Liver (tissue), 3 donors: ENCODE measurements at regions not wholly inside any gene's neighbourhood (a gene's known extent, or its start where the extent isn't known, plus 50 kb on each side); places are given as distances from the start of the nearest gene placed in this dataset.

Experiments used
- EGR1 ChIP-seq, 2 donors: IDR thresholded peaks; 2 replicates each; pipeline ENCODE4 v1.6.1; 2016 to 2018; ENCODE audit warnings: antibody characterized with exemption in 2 of 2, low read depth in 2 of 2
- JUND ChIP-seq, 2 donors: IDR thresholded peaks; 2 replicates each; pipeline ENCODE4 v1.6.1; 2016; ENCODE audit warnings: antibody characterized with exemption in 2 of 2
- NR2F2 ChIP-seq: IDR thresholded peaks from 2 replicates; pipeline ENCODE4 v1.6.1; 2016; ENCODE audit warnings: antibody characterized with exemption
- RAD21 ChIP-seq, 2 donors: IDR thresholded peaks; 2 replicates each; pipeline ENCODE4 v1.6.1; 2016; ENCODE audit warnings: antibody characterized with exemption in 2 of 2, mild to moderate bottlenecking in 2 of 2
- RXRA ChIP-seq, 2 donors: IDR thresholded peaks; 2 replicates each; pipeline ENCODE4 v1.6.1; 2017 to 2018; ENCODE audit warnings: antibody characterized with exemption in 2 of 2, mild to moderate bottlenecking in 1 of 2
- SP1 ChIP-seq: IDR thresholded peaks from 2 replicates; pipeline ENCODE4 v1.6.1; 2018; ENCODE audit warnings: antibody characterized with exemption, mild to moderate bottlenecking
- YY1 ChIP-seq: IDR thresholded peaks from 2 replicates; pipeline ENCODE4 v1.6.1; 2016; ENCODE audit warnings: antibody characterized with exemption, mild to moderate bottlenecking
- TF ChIP-seq, protein P1 (sequence below): fragments of 150-350 bp; IDR thresholded peaks from 2 replicates; pipeline ENCODE4 v1.5.1; 2017; ENCODE audit warnings: improper control_type of control experiment, low read depth, low read length; ENCODE audit not compliant: missing input control
- TF ChIP-seq, protein P2 (sequence below): IDR thresholded peaks from 2 replicates; pipeline ENCODE4 v1.6.1; 2016; ENCODE audit warnings: antibody characterized with exemption
- TF ChIP-seq, protein P3 (sequence below): IDR thresholded peaks from 2 replicates; pipeline ENCODE4 v1.6.1; 2016; ENCODE audit warnings: antibody characterized with exemption, mild to moderate bottlenecking
- TF ChIP-seq, protein P4 (sequence below): IDR thresholded peaks from 2 replicates; pipeline ENCODE4 v1.6.1; 2016; ENCODE audit warnings: antibody characterized with exemption
- TF ChIP-seq, protein P5 (sequence below): IDR thresholded peaks from 2 replicates; pipeline ENCODE4 v1.6.1; 2016; ENCODE audit warnings: antibody characterized with exemption
- donor health status: healthy.
- donor health status: healthy.

DNA sequence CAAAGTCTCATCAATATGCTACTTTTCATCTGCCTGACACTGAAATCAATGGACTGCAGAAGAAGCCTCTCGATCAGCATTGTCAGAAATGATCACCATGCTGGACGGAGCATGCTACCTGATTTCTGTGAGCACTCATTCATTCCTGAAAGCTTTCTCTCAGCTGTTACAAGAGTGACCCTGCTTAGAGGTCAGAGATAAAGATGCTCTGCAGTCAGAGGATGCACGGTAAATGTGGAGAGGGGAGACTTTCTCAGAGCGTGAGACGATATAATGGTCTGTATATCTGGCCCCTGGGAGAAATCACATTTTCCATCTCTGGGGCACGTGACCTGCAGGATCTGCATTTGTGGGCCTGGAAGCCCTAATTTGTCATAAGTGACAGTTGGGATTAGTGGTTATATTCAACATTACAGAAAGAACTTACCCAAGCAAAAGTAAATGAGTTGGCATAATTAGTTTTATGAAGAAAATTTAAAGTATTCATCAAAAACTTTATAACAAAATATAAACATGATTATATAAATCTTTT is 125.6 kb upstream of the TTC29 start:
- TF ChIP-seq, protein P1, sequence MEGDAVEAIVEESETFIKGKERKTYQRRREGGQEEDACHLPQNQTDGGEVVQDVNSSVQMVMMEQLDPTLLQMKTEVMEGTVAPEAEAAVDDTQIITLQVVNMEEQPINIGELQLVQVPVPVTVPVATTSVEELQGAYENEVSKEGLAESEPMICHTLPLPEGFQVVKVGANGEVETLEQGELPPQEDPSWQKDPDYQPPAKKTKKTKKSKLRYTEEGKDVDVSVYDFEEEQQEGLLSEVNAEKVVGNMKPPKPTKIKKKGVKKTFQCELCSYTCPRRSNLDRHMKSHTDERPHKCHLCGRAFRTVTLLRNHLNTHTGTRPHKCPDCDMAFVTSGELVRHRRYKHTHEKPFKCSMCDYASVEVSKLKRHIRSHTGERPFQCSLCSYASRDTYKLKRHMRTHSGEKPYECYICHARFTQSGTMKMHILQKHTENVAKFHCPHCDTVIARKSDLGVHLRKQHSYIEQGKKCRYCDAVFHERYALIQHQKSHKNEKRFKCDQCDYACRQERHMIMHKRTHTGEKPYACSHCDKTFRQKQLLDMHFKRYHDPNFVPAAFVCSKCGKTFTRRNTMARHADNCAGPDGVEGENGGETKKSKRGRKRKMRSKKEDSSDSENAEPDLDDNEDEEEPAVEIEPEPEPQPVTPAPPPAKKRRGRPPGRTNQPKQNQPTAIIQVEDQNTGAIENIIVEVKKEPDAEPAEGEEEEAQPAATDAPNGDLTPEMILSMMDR, result no peak
- no peak for TF ChIP-seq EGR1 (IDR thresholded peaks at IDR 0.05; ENCODE audit: low read depth in 2 of 2)
- TF ChIP-seq RAD21 (IDR thresholded peaks at IDR 0.05), result no peak
- TF ChIP-seq, protein P2, sequence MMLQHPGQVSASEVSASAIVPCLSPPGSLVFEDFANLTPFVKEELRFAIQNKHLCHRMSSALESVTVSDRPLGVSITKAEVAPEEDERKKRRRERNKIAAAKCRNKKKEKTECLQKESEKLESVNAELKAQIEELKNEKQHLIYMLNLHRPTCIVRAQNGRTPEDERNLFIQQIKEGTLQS, result no peak
- TF ChIP-seq, protein P3, sequence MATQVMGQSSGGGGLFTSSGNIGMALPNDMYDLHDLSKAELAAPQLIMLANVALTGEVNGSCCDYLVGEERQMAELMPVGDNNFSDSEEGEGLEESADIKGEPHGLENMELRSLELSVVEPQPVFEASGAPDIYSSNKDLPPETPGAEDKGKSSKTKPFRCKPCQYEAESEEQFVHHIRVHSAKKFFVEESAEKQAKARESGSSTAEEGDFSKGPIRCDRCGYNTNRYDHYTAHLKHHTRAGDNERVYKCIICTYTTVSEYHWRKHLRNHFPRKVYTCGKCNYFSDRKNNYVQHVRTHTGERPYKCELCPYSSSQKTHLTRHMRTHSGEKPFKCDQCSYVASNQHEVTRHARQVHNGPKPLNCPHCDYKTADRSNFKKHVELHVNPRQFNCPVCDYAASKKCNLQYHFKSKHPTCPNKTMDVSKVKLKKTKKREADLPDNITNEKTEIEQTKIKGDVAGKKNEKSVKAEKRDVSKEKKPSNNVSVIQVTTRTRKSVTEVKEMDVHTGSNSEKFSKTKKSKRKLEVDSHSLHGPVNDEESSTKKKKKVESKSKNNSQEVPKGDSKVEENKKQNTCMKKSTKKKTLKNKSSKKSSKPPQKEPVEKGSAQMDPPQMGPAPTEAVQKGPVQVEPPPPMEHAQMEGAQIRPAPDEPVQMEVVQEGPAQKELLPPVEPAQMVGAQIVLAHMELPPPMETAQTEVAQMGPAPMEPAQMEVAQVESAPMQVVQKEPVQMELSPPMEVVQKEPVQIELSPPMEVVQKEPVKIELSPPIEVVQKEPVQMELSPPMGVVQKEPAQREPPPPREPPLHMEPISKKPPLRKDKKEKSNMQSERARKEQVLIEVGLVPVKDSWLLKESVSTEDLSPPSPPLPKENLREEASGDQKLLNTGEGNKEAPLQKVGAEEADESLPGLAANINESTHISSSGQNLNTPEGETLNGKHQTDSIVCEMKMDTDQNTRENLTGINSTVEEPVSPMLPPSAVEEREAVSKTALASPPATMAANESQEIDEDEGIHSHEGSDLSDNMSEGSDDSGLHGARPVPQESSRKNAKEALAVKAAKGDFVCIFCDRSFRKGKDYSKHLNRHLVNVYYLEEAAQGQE, result no peak
- TF ChIP-seq NR2F2, result no peak
- TF ChIP-seq, protein P4, sequence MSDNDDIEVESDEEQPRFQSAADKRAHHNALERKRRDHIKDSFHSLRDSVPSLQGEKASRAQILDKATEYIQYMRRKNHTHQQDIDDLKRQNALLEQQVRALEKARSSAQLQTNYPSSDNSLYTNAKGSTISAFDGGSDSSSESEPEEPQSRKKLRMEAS, result no peak
- no peak for TF ChIP-seq JUND (IDR thresholded peaks at IDR 0.05)
- TF ChIP-seq, protein P5, sequence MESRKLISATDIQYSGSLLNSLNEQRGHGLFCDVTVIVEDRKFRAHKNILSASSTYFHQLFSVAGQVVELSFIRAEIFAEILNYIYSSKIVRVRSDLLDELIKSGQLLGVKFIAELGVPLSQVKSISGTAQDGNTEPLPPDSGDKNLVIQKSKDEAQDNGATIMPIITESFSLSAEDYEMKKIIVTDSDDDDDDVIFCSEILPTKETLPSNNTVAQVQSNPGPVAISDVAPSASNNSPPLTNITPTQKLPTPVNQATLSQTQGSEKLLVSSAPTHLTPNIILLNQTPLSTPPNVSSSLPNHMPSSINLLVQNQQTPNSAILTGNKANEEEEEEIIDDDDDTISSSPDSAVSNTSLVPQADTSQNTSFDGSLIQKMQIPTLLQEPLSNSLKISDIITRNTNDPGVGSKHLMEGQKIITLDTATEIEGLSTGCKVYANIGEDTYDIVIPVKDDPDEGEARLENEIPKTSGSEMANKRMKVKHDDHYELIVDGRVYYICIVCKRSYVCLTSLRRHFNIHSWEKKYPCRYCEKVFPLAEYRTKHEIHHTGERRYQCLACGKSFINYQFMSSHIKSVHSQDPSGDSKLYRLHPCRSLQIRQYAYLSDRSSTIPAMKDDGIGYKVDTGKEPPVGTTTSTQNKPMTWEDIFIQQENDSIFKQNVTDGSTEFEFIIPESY, result no peak
- no peak for TF ChIP-seq YY1
- TF ChIP-seq SP1, result no peak
- TF ChIP-seq RXRA (IDR thresholded peaks at IDR 0.05), result no peak
